H9 (cell line): ENCODE measurements at regions not wholly inside any gene's neighbourhood (a gene's known extent, or its start where the extent isn't known, plus 50 kb on each side); places are given as distances from the start of the nearest gene placed in this dataset.

Experiments used
- DNase-seq: peaks from one replicate; pipeline ENCODE4 v3.0.0-alpha.2; 2017
- H2AFZ ChIP-seq: one replicate; pipeline ENCODE4 v1.6.1; 2013; ENCODE audit warnings: mild to moderate bottlenecking, low read length, control low read depth, moderate library complexity
- H2AK5ac ChIP-seq: 2 replicates; pipeline ENCODE4 v1.6.1; 2013; ENCODE audit warnings: low read length, control low read depth, mixed read lengths; ENCODE audit not compliant: insufficient read length
- H2BK120ac ChIP-seq: one replicate; pipeline ENCODE4 v1.6.1; 2013; ENCODE audit warnings: low read depth, mild to moderate bottlenecking, low read length, control low read depth, inconsistent platforms; ENCODE audit not compliant: poor library complexity, severe bottlenecking
- H2BK12ac ChIP-seq: 2 replicates; pipeline ENCODE4 v1.6.1; 2013; ENCODE audit warnings: low read length, control low read depth, mixed read lengths, low read depth; ENCODE audit not compliant: insufficient read length
- H2BK15ac ChIP-seq: 2 replicates; pipeline ENCODE4 v1.6.1; 2013; ENCODE audit warnings: low read depth, low read length, control low read depth
- H2BK20ac ChIP-seq: one replicate; pipeline ENCODE4 v1.6.1; 2013; ENCODE audit warnings: low read depth, mild to moderate bottlenecking, low read length, control low read depth, inconsistent platforms; ENCODE audit not compliant: poor library complexity, severe bottlenecking
- H2BK5ac ChIP-seq: 2 replicates; pipeline ENCODE4 v1.6.1; 2013; ENCODE audit warnings: low read length, control low read depth, mixed read lengths; ENCODE audit not compliant: insufficient read length
- H3K14ac ChIP-seq: 2 replicates; pipeline ENCODE4 v1.6.1; 2013; ENCODE audit warnings: low read length, control low read depth; ENCODE audit not compliant: insufficient read depth
- H3K18ac ChIP-seq: 2 replicates; pipeline ENCODE4 v1.6.1; 2013; ENCODE audit warnings: low read depth, mild to moderate bottlenecking, mixed read lengths, low read length, control low read depth; ENCODE audit not compliant: insufficient read length
- H3K23ac ChIP-seq: 2 replicates; pipeline ENCODE4 v1.6.1; 2013; ENCODE audit warnings: low read length, control low read depth, mixed read lengths, low read depth; ENCODE audit not compliant: insufficient read length
- H3K23me2 ChIP-seq: 2 replicates; pipeline ENCODE4 v1.6.1; 2013; ENCODE audit warnings: low read depth, mild to moderate bottlenecking, mixed read lengths, low read length, control low read depth; ENCODE audit not compliant: insufficient read length, poor library complexity, severe bottlenecking
- H3K27ac ChIP-seq: 2 replicates; pipeline ENCODE4 v1.5.1; 2013; ENCODE audit warnings: low read length, control low read depth, mixed read lengths, low read depth; ENCODE audit not compliant: insufficient read length
- H3K27me3 ChIP-seq: 2 replicates; pipeline ENCODE4 v1.6.1; 2013; ENCODE audit warnings: low read length, control low read depth, inconsistent platforms; ENCODE audit not compliant: insufficient read depth
- H3K4ac ChIP-seq: 2 replicates; pipeline ENCODE4 v1.6.1; 2013; ENCODE audit warnings: low read depth, mild to moderate bottlenecking, control low read depth, inconsistent platforms, low read length, moderate library complexity
- H3K4me1 ChIP-seq: 2 replicates; pipeline ENCODE4 v1.6.1; 2013; ENCODE audit warnings: low read length, control low read depth, inconsistent platforms; ENCODE audit not compliant: insufficient read depth
- H3K4me2 ChIP-seq: 2 replicates; pipeline ENCODE4 v1.6.1; 2013; ENCODE audit warnings: low read length, control low read depth, mixed read lengths; ENCODE audit not compliant: insufficient read length, insufficient read depth
- H3K56ac ChIP-seq: 2 replicates; pipeline ENCODE4 v1.6.1; 2013; ENCODE audit warnings: low read depth, mild to moderate bottlenecking, mixed read lengths, low read length, control low read depth; ENCODE audit not compliant: insufficient read length
- H3K79me1 ChIP-seq: 2 replicates; pipeline ENCODE4 v1.6.1; 2013; ENCODE audit warnings: low read depth, mild to moderate bottlenecking, moderate library complexity, low read length, control low read depth, inconsistent platforms; ENCODE audit not compliant: insufficient read depth, poor library complexity, severe bottlenecking
- H3K79me2 ChIP-seq: 2 replicates; pipeline ENCODE4 v1.6.1; 2013; ENCODE audit warnings: low read length, control low read depth, inconsistent platforms; ENCODE audit not compliant: insufficient read depth
- H3K9ac ChIP-seq: 2 replicates; pipeline ENCODE4 v1.6.1; 2013; ENCODE audit warnings: low read length, control low read depth, mixed read lengths; ENCODE audit not compliant: insufficient read length; ENCODE audit errors: extremely low read depth
- H3K9me3 ChIP-seq: one replicate; pipeline ENCODE4 v1.6.1; 2013; ENCODE audit warnings: low read depth, low read length, inconsistent platforms; ENCODE audit not compliant: control insufficient read depth
- H3T11ph ChIP-seq: one replicate; pipeline ENCODE4 v1.6.1; 2013; ENCODE audit warnings: mild to moderate bottlenecking, low read length, control low read depth, inconsistent platforms
- H4K20me1 ChIP-seq: one replicate; pipeline ENCODE4 v1.6.1; 2013; ENCODE audit not compliant: control insufficient read depth, insufficient read length, insufficient read depth
- H4K5ac ChIP-seq: 2 replicates; pipeline ENCODE4 v1.6.1; 2013; ENCODE audit warnings: low read depth, mild to moderate bottlenecking, mixed read lengths, low read length, control low read depth; ENCODE audit not compliant: insufficient read length
- H4K8ac ChIP-seq: replicated peaks from 2 replicates; pipeline ENCODE4 v1.6.1; 2013; ENCODE audit warnings: low read length, control low read depth, mixed read lengths, low read depth; ENCODE audit not compliant: insufficient read length
- H4K91ac ChIP-seq: 2 replicates; pipeline ENCODE4 v1.6.1; 2013; ENCODE audit warnings: low read depth, mild to moderate bottlenecking, moderate library complexity, mixed read lengths, low read length, control low read depth; ENCODE audit not compliant: insufficient read length
- H3K27ac Mint-ChIP-seq, 3 experiments: 2 replicates in 2 of 3; 3 replicates in 1 of 3; pipeline ENCODE4 v1.8.0; 2020 to 2021; ENCODE audit warnings: mixed read lengths in 3 of 3, mild to moderate bottlenecking in 1 of 3, moderate library complexity in 1 of 3
- H3K27me3 Mint-ChIP-seq: 2 replicates; pipeline ENCODE4 v1.8.0; 2021; ENCODE audit warnings: low read depth, mild to moderate bottlenecking, moderate library complexity, mixed read lengths
- H3K36me3 Mint-ChIP-seq, 3 experiments: 2 replicates in 2 of 3; 3 replicates in 1 of 3; pipeline ENCODE4 v1.8.0; 2020 to 2021; ENCODE audit warnings: low read depth in 3 of 3, mixed read lengths in 3 of 3; ENCODE audit not compliant: insufficient read depth in 1 of 3
- H3K4me1 Mint-ChIP-seq, 2 experiments: 2 replicates each; pipeline ENCODE4 v1.8.0; 2020; ENCODE audit warnings: mixed read lengths in 2 of 2
- H3K4me3 Mint-ChIP-seq, 2 experiments: 2 replicates in 1 of 2; 3 replicates in 1 of 2; pipeline ENCODE4 v1.8.0; 2020 to 2021; ENCODE audit warnings: mild to moderate bottlenecking in 2 of 2, mixed read lengths in 2 of 2, moderate library complexity in 1 of 2
- H3K9me3 Mint-ChIP-seq, 2 experiments: 2 replicates in 1 of 2; 3 replicates in 1 of 2; pipeline ENCODE4 v1.8.0; 2020; ENCODE audit warnings: mild to moderate bottlenecking in 2 of 2, mixed read lengths in 2 of 2, moderate library complexity in 1 of 2
- TF ChIP-seq, protein P1 (sequence below): fragments of 200-600 bp; sonication (generic); conservative IDR thresholded peaks from 3 replicates; pipeline ENCODE4 v1.8.0; 2021; ENCODE audit warnings: antibody characterized with exemption, mild to moderate bottlenecking

DNA sequence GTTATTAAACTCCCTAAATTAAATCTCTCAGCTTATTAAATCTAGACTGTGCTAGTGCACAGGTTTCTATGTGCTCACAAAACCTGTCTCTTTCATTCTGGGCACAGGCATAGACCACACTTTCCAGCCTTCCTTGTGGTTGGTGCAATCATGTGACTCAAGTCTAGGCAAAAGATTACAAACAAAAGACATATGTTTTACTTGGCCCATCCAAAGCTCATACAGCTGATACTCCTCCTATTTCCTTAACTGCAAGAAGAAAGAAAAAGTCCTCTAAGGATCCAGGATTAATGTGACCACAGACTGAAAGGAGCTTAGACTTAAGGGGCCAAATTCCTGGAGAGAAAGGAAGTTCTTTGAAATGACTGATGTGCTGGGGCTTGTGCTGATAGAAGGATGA is 731.3 kb upstream of the RAB6C start:
- Histone ChIP-seq H3T11ph (no peak overlapping the region), H2BK15ac (no peak overlapping the region), H3K4ac (no peak overlapping the region), H3K18ac (no peak overlapping the region), H3K79me1 (no peaks in the 10 kb centered on the region), H4K8ac (no peak overlapping the region), H2BK12ac (no peak overlapping the region), H2BK120ac (no peak overlapping the region), H2BK5ac (no peak overlapping the region), H3K23me2 (no peaks in the 10 kb centered on the region), H3K27me3 (no peaks in the 10 kb centered on the region), H3K56ac (no peak overlapping the region), H3K23ac (no peak overlapping the region), H4K91ac (no peak overlapping the region), H3K4me1 (no peaks in the 10 kb centered on the region), H4K5ac (no peak overlapping the region), H3K14ac (no peak overlapping the region), H4K20me1 (no peaks in the 10 kb centered on the region), H2AFZ (no peak overlapping the region), H2BK20ac (no peak overlapping the region), H3K9me3 (no peaks in the 10 kb centered on the region), H3K27ac (no peak overlapping the region), H3K4me2 (no peak overlapping the region), H2AK5ac (no peak overlapping the region), H3K79me2 (no peaks in the 10 kb centered on the region), H3K9ac (no peak overlapping the region)
- Mint-ChIP-seq H3K4me3 (no peak overlapping the region), H3K27me3 (peaks cover 2% of the 10 kb centered on the region; the same call in 1 of the 2 replicates), H3K9me3 (peaks cover 4 to 7% of the 10 kb centered on the region in 2 experiments), H3K27ac (no peak overlapping the region), H3K36me3 (peaks cover 0 to 8% (median 2%) of the 10 kb centered on the region in 3 experiments; a peak in 3 of 7 replicates), H3K4me1 (peaks cover 1 to 2% of the 10 kb centered on the region in 2 experiments; a peak in 2 of 4 replicates)
- TF ChIP-seq, protein P1, sequence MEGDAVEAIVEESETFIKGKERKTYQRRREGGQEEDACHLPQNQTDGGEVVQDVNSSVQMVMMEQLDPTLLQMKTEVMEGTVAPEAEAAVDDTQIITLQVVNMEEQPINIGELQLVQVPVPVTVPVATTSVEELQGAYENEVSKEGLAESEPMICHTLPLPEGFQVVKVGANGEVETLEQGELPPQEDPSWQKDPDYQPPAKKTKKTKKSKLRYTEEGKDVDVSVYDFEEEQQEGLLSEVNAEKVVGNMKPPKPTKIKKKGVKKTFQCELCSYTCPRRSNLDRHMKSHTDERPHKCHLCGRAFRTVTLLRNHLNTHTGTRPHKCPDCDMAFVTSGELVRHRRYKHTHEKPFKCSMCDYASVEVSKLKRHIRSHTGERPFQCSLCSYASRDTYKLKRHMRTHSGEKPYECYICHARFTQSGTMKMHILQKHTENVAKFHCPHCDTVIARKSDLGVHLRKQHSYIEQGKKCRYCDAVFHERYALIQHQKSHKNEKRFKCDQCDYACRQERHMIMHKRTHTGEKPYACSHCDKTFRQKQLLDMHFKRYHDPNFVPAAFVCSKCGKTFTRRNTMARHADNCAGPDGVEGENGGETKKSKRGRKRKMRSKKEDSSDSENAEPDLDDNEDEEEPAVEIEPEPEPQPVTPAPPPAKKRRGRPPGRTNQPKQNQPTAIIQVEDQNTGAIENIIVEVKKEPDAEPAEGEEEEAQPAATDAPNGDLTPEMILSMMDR, result no peak
- DNase-seq, result no peak
